ENCODE measurements at regions not wholly inside any gene's neighbourhood (a gene's known extent, or its start where the extent isn't known, plus 50 kb on each side); places are given as distances from the start of the nearest gene placed in this dataset.

DNA sequence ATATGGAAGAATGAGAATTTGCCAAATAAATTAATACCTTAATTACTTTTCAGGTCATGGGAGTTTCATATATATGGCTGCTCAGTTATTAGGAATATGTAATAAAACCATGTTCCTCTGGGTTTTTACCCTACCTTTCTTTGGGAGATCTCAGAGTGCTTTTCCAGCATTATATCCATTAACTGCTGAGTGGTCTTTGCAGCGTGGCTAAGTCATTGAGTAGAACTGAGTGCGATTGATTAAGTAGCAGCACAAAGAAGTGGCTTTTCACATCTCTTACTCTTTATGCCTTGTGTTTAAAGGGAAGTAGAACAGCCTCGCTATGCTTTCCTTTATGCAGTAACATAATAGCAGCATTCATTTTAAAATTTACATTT lies 340.1 kb downstream of the SNAPC1 start:
- TF ChIP-seq, protein P1, sequence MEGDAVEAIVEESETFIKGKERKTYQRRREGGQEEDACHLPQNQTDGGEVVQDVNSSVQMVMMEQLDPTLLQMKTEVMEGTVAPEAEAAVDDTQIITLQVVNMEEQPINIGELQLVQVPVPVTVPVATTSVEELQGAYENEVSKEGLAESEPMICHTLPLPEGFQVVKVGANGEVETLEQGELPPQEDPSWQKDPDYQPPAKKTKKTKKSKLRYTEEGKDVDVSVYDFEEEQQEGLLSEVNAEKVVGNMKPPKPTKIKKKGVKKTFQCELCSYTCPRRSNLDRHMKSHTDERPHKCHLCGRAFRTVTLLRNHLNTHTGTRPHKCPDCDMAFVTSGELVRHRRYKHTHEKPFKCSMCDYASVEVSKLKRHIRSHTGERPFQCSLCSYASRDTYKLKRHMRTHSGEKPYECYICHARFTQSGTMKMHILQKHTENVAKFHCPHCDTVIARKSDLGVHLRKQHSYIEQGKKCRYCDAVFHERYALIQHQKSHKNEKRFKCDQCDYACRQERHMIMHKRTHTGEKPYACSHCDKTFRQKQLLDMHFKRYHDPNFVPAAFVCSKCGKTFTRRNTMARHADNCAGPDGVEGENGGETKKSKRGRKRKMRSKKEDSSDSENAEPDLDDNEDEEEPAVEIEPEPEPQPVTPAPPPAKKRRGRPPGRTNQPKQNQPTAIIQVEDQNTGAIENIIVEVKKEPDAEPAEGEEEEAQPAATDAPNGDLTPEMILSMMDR (IDR thresholded peaks at IDR 0.05), result no peak
- no peak for TF ChIP-seq POLR2A (IDR thresholded peaks at IDR 0.05)

Measured in adrenal gland (tissue), 5 donors.